K562 (cell line): ENCODE measurements at regions not wholly inside any gene's neighbourhood (a gene's known extent, or its start where the extent isn't known, plus 50 kb on each side); places are given as distances from the start of the nearest gene placed in this dataset.

Experiments
- ATAC-seq: fragments of 200-7000 bp; cut with Tn5 transposase; 3 replicates; pipeline ENCODE4 v1.9.1; 2020; ENCODE audit warnings: moderate library complexity
- BruUV-seq: library from RNA; stranded (reverse); fragments of 400-500 nt; replicated peaks from 2 replicates; lab custom pipeline; 2021; lab: Mats Ljungman, UMichigan
- CTCF ChIA-PET: fragments of 300-600 bp; formaldehyde crosslinking; extraction: SDS; loops from one replicate; lab custom pipeline; 2021; ENCODE audit warnings: low intra/inter-chr PET ratio; lab: Yijun Ruan, JAX
- POLR2A ChIA-PET: fragments of 300-600, 350-650 bp; sonication (Branson Sonifier 250); formaldehyde crosslinking; extraction: SDS; loops from one replicate; lab custom pipeline; 2021; ENCODE audit warnings: antibody characterized with exemption, inconsistent platforms; lab: Yijun Ruan, JAX
- DNase-seq, 4 experiments: peaks; one replicate each; pipeline versions ENCODE4 v3.0.0 to v3.0.0-alpha.2; 2011 to 2018; ENCODE audit warnings: low spot score in 3 of 4, mixed read lengths in 3 of 4; ENCODE audit errors: extremely low read depth in 1 of 4
- FAIRE-seq: peaks from 2 replicates; lab custom pipeline; 2011; peaks lifted over from hg19 to GRCh38; lab: Jason Lieb, UNC
- H2AFZ ChIP-seq: 2 replicates; pipeline ENCODE4 v1.6.0; 2011; ENCODE audit warnings: low read depth, low read length, control low read depth, inconsistent platforms
- H3K27ac ChIP-seq: fragments of 200-600 bp; 3 replicates; pipeline ENCODE4 v1.8.0; 2011; ENCODE audit warnings: low read depth, mild to moderate bottlenecking, control low read depth, inconsistent platforms, low read length, moderate library complexity, mixed read lengths; ENCODE audit errors: extremely low read depth
- H3K27me3 ChIP-seq, 2 experiments: fragments of 300-600 bp in 1 of 2; 2 replicates in 1 of 2; 3 replicates in 1 of 2; pipeline versions ENCODE4 v1.6.0 to v1.8.0; 2011; ENCODE audit warnings: inconsistent platforms in 2 of 2, low read length in 2 of 2, mild to moderate bottlenecking in 1 of 2, mixed read lengths in 1 of 2, moderate library complexity in 1 of 2; ENCODE audit not compliant: control insufficient read depth in 2 of 2, insufficient read depth in 2 of 2
- H3K36me3 ChIP-seq: fragments of 300-600 bp; 3 replicates; pipeline ENCODE4 v1.8.0; 2011; ENCODE audit warnings: mild to moderate bottlenecking, low read length, inconsistent platforms; ENCODE audit not compliant: control insufficient read depth, insufficient read depth
- H3K4me1 ChIP-seq, 2 experiments: fragments of 200-600 bp in 1 of 2; replicated peaks in 1 of 2; 2 replicates in 1 of 2; 3 replicates in 1 of 2; pipeline versions ENCODE4 v1.5.1 to v1.8.0; 2011; ENCODE audit warnings: inconsistent platforms in 2 of 2, low read length in 2 of 2, mild to moderate bottlenecking in 1 of 2, mixed read lengths in 1 of 2, moderate library complexity in 1 of 2; ENCODE audit not compliant: control insufficient read depth in 2 of 2, insufficient read depth in 2 of 2
- H3K4me2 ChIP-seq: 2 replicates; pipeline ENCODE4 v1.6.1; 2011; ENCODE audit warnings: low read length, control low read depth, inconsistent platforms, mixed read lengths; ENCODE audit not compliant: insufficient read depth
- H3K4me3 ChIP-seq: fragments of 200-600 bp; sonication (generic), shearing (Covaris generic); 2 replicates; pipeline ENCODE4 v1.5.1; 2016; ENCODE audit warnings: control low read depth, inconsistent platforms
- H3K79me2 ChIP-seq: fragments of 200-600 bp; 3 replicates; pipeline ENCODE4 v1.8.0; 2011; ENCODE audit warnings: low read length, inconsistent platforms; ENCODE audit not compliant: control insufficient read depth, insufficient read depth
- H3K9ac ChIP-seq, 2 experiments: 2 replicates each; pipeline versions ENCODE4 v1.6.0 to v1.6.1; 2011; ENCODE audit warnings: low read depth in 2 of 2, low read length in 2 of 2, control low read depth in 1 of 2, inconsistent platforms in 1 of 2, mild to moderate bottlenecking in 1 of 2, mixed read lengths in 1 of 2; ENCODE audit not compliant: insufficient read depth in 1 of 2
- H3K9me1 ChIP-seq: one replicate; pipeline ENCODE4 v1.6.0; 2011; ENCODE audit warnings: inconsistent platforms, mild to moderate bottlenecking, low read length, moderate library complexity; ENCODE audit not compliant: control insufficient read depth, insufficient read depth
- H3K9me3 ChIP-seq: replicated peaks from 2 replicates; pipeline ENCODE4 v1.5.1; 2011; ENCODE audit warnings: low read depth, low read length, inconsistent platforms; ENCODE audit not compliant: control insufficient read depth, insufficient read depth
- H4K20me1 ChIP-seq: replicated peaks from 2 replicates; pipeline ENCODE4 v1.6.1; 2011; ENCODE audit warnings: low read length, inconsistent platforms, mixed read lengths; ENCODE audit not compliant: control insufficient read depth, insufficient read depth
- BMI1 ChIP-seq: fragments of 150-350 bp; IDR thresholded peaks from 2 replicates; pipeline ENCODE4 v1.6.1; 2014; ENCODE audit warnings: low read length
- E2F3 ChIP-seq: fragments of 250-450 bp; sonication (Bioruptor Pico); IDR thresholded peaks from 2 replicates; pipeline ENCODE4 v1.4.0; 2020; ENCODE audit warnings: mild to moderate bottlenecking
- HDAC1 ChIP-seq, 2 experiments: fragments of 450-650 bp; IDR thresholded peaks; 2 replicates each; pipeline ENCODE4 v1.6.1; 2016 to 2017; ENCODE audit warnings: inconsistent platforms in 1 of 2, mild to moderate bottlenecking in 1 of 2, moderate library complexity in 1 of 2
- HMG20B ChIP-seq: fragments of 250-450 bp; sonication (Bioruptor Pico); IDR thresholded peaks from 2 replicates; pipeline ENCODE4 v1.5.0; 2021; ENCODE audit warnings: mild to moderate bottlenecking
- MCM3 ChIP-seq: fragments of 450-650 bp; IDR thresholded peaks from 2 replicates; pipeline ENCODE4 v1.6.1; 2016
- NFE2 ChIP-seq: IDR thresholded peaks from 2 replicates; pipeline ENCODE4 v1.6.1; 2014; ENCODE audit warnings: antibody characterized with exemption, low read depth
- SNIP1 ChIP-seq: fragments of 450-650 bp; IDR thresholded peaks from 2 replicates; pipeline ENCODE4 v1.7.1; 2017; ENCODE audit warnings: low read depth, mild to moderate bottlenecking
- SPI1 ChIP-seq: IDR thresholded peaks from 2 replicates; pipeline ENCODE4 v1.6.1; 2011; ENCODE audit warnings: low read depth, low read length, control low read depth, borderline replicate concordance
- TAF15 ChIP-seq: fragments of 200-400 bp; formaldehyde crosslinking; IDR thresholded peaks from 2 replicates; pipeline ENCODE4 v1.6.1; 2017; ENCODE audit warnings: mild to moderate bottlenecking, low read depth, low read length, moderate library complexity
- ZNF583 ChIP-seq: fragments of 250-450 bp; sonication (Bioruptor Pico); IDR thresholded peaks from 2 replicates; pipeline ENCODE4 v1.4.0; 2020
- ZNF76 ChIP-seq: fragments of 250-450 bp; sonication (Bioruptor Pico); IDR thresholded peaks from 2 replicates; pipeline ENCODE4 v1.4.0; 2020; ENCODE audit warnings: mild to moderate bottlenecking, moderate library complexity, borderline replicate concordance
- WGBS: fragments of 100-300 bp; shearing (Covaris generic); methylation state at CpG from one replicate; pipeline ENCODE4 v1.1.6; 2016; ENCODE audit warnings: low coverage, mixed read lengths; ENCODE audit not compliant: insufficient coverage; ENCODE audit errors: missing lambda C conversion rate; 5-methylcytosine and 5-hydroxymethylcytosine counted together
- in situ Hi-C: fragments of 300-500 bp; cut with MboI; formaldehyde crosslinking; loops from 4 replicates; pipeline ENCODE4 v1.15.0; 2018; ENCODE audit warnings: inconsistent platforms, mixed read lengths
- intact Hi-C: fragments of 100-400 bp; cut with micrococcal nuclease; formaldehyde crosslinking; loops from 2 replicates; pipeline ENCODE4 v1.14.2; 2022
- TF ChIP-seq, protein P1 (sequence below), 2 experiments: fragments of 450-650 bp; conservative IDR thresholded peaks; 2 replicates each; pipeline ENCODE4 v1.6.1; 2017; ENCODE audit warnings: mild to moderate bottlenecking in 2 of 2, moderate library complexity in 2 of 2
- TF ChIP-seq, protein P2 (sequence below): sonication (generic); formaldehyde crosslinking; IDR thresholded peaks from 2 replicates; pipeline ENCODE4 v1.8.0; 2023; ENCODE audit warnings: mild to moderate bottlenecking, missing genetic modification reagents

DNA sequence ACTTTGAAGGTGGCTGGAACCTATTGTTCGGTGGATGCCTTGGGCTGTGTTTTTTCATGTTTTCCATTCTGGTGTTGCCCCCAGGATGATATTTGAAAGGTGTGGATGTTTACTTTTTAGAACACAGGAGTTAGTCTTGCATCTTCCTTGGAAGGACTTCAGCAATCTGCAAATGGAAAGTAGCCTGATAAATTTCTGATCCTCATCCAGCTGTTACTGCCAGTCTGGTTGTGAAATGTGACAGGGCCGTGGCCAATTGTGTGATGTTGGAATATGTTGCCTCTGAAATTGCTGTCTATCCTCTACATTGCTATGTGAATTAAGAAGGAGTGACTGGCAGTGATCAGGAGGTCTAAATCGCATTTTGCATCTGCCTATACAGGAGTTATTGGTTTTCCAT, 382.5 kb upstream of the C2CD4B start:
- in situ Hi-C loops (no loop called here), intact Hi-C loops (no loop called here)
- Histone ChIP-seq H2AFZ (no peak overlapping the region), H3K4me1 (no peaks in the 10 kb centered on the region), H3K79me2 (no peaks in the 10 kb centered on the region), H4K20me1 (no peaks in the 10 kb centered on the region), H3K27me3 (no peaks in the 10 kb centered on the region; a peak in 1 of 5 replicates), H3K9ac (no peak overlapping the region), H3K9me1 (no peaks in the 10 kb centered on the region), H3K4me2 (no peak overlapping the region), H3K36me3 (no peaks in the 10 kb centered on the region), H3K4me3 (no peak overlapping the region), H3K27ac (no peak overlapping the region), H3K9me3 (no peaks in the 10 kb centered on the region)
- ChIA-PET CTCF (no interaction called here), POLR2A (interaction anchor here (0.7 kb wide), 1 partner anchor 64 kb away, joined by 4 read pairs; no protein-coding TSS in a partner anchor)
- ATAC-seq (no peak), DNase-seq (no peak), FAIRE-seq (no peak)
- no TSS peak for BruUV-seq
- 0% methylated on average over 3 of the region's 3 CpGs for WGBS
- TF ChIP-seq BMI1 = no peak
- no peak for TF ChIP-seq ZNF76 (CRISPR knock-in tag)
- no peak for TF ChIP-seq TAF15
- TF ChIP-seq, protein P1, sequence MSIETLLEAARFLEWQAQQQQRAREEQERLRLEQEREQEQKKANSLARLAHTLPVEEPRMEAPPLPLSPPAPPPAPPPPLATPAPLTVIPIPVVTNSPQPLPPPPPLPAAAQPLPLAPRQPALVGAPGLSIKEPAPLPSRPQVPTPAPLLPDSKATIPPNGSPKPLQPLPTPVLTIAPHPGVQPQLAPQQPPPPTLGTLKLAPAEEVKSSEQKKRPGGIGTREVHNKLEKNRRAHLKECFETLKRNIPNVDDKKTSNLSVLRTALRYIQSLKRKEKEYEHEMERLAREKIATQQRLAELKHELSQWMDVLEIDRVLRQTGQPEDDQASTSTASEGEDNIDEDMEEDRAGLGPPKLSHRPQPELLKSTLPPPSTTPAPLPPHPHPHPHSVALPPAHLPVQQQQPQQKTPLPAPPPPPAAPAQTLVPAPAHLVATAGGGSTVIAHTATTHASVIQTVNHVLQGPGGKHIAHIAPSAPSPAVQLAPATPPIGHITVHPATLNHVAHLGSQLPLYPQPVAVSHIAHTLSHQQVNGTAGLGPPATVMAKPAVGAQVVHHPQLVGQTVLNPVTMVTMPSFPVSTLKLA (conservative IDR thresholded peaks at IDR 0.05) = no peak
- TF ChIP-seq HMG20B (CRISPR knock-in tag) = no peak
- TF ChIP-seq SPI1 = no peak
- no peak for TF ChIP-seq SNIP1
- no peak for TF ChIP-seq E2F3
- TF ChIP-seq, protein P2, sequence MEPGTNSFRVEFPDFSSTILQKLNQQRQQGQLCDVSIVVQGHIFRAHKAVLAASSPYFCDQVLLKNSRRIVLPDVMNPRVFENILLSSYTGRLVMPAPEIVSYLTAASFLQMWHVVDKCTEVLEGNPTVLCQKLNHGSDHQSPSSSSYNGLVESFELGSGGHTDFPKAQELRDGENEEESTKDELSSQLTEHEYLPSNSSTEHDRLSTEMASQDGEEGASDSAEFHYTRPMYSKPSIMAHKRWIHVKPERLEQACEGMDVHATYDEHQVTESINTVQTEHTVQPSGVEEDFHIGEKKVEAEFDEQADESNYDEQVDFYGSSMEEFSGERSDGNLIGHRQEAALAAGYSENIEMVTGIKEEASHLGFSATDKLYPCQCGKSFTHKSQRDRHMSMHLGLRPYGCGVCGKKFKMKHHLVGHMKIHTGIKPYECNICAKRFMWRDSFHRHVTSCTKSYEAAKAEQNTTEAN (CRISPR knock-in tag) = no peak
- TF ChIP-seq NFE2 = no peak
- no peak for TF ChIP-seq ZNF583 (CRISPR knock-in tag)
- TF ChIP-seq MCM3 = no peak
- no peak for TF ChIP-seq HDAC1 (IDR thresholded peaks at IDR 0.05)
